ENCODE measurements at regions not wholly inside any gene's neighbourhood (a gene's known extent, or its start where the extent isn't known, plus 50 kb on each side); places are given as distances from the start of the nearest gene placed in this dataset.
"Not testable (repeated sequence)": the region's sequence is repeated elsewhere in the genome, so short reads cannot be mapped to it uniquely, and the experiment has no call there.

GRCh38 chr9:90477535-90477934, 165.1 kb downstream of the DIRAS2 start:
- DNase-seq = no peak

- no peak for DNase-seq
Measured at GRCh38 chr9:90478821-90479220, 163.8 kb downstream of the DIRAS2 start.

- no peak for DNase-seq
Measured at GRCh38 chr9:90485028-90485427, 157.6 kb downstream of the DIRAS2 start.

- no peak for DNase-seq
Measured at GRCh38 chr9:90489066-90489465, 153.6 kb downstream of the DIRAS2 start.

GRCh38 chr9:90499761-90500160, 142.9 kb downstream of the DIRAS2 start:
- DNase-seq = no peak

GRCh38 chr9:90502134-90502533, 140.5 kb downstream of the DIRAS2 start:
- no peak for DNase-seq

- no peak for DNase-seq
Measured at GRCh38 chr9:90504486-90504885, 138.1 kb downstream of the DIRAS2 start.

GRCh38 chr9:90505695-90506094, 136.9 kb downstream of the DIRAS2 start:
- no peak for DNase-seq

GRCh38 chr9:90506402-90506801, 136.2 kb downstream of the DIRAS2 start:
- DNase-seq = not testable (repeated sequence)

GRCh38 chr9:90507621-90508020, 135.0 kb downstream of the DIRAS2 start:
- DNase-seq = no peak

GRCh38 chr9:90508940-90509339, 133.7 kb downstream of the DIRAS2 start:
- DNase-seq = no peak

GRCh38 chr9:90511711-90512110, 130.9 kb downstream of the DIRAS2 start:
- DNase-seq = no peak

- no peak for DNase-seq
Measured at GRCh38 chr9:90514877-90515276, 127.7 kb downstream of the DIRAS2 start.

- DNase-seq = peak; percentile 7
Measured at GRCh38 chr9:90515510-90515909, 127.1 kb downstream of the DIRAS2 start.

- DNase-seq = no peak
Measured at GRCh38 chr9:90517103-90517502, 125.5 kb downstream of the DIRAS2 start.

- no peak for DNase-seq
Measured at GRCh38 chr9:90521811-90522570, 120.6 kb downstream of the DIRAS2 start.

- no peak for DNase-seq
Measured at GRCh38 chr9:90523958-90524357, 118.7 kb downstream of the DIRAS2 start.

- no peak for DNase-seq
Measured at GRCh38 chr9:90526386-90526785, 116.2 kb downstream of the DIRAS2 start.

- DNase-seq = not testable (repeated sequence)
Measured at GRCh38 chr9:90536094-90536493, 106.5 kb downstream of the DIRAS2 start.

- no peak for DNase-seq
Measured at GRCh38 chr9:90538566-90538965, 104.1 kb downstream of the DIRAS2 start.

GRCh38 chr9:90539286-90539685, 103.3 kb downstream of the DIRAS2 start:
- DNase-seq = no peak

GRCh38 chr9:90540734-90541133, 101.9 kb downstream of the DIRAS2 start:
- DNase-seq = no peak

- DNase-seq = no peak
Measured at GRCh38 chr9:90544488-90544887, 98.1 kb downstream of the DIRAS2 start.

GRCh38 chr9:90546200-90546599, 96.4 kb downstream of the DIRAS2 start:
- DNase-seq = no peak

- DNase-seq = no peak
Measured at GRCh38 chr9:90547896-90548295, 94.7 kb downstream of the DIRAS2 start.
